ENCODE measurements at regions not wholly inside any gene's neighbourhood (a gene's known extent, or its start where the extent isn't known, plus 50 kb on each side); places are given as distances from the start of the nearest gene placed in this dataset.

DNA sequence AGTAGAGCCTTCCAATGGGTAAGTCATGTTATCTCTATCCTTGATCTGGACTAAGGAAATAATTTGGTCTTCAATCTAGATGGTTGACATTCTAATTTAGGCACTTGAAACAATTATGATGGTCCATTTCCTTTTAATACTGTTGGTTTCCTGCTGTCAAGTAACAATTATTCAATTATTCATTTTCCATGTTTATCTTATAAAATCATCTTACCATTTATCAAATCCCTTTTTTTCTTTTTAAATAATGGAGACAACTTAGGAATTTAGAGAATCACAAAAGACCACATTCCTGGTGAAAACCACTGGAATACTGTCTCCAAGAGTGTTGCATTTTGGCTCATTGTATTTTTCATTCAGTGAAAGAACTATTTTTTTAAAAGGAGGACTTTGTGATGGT, 148.7 kb upstream of the CTSO start (continued):
- TF ChIP-seq, protein P1, sequence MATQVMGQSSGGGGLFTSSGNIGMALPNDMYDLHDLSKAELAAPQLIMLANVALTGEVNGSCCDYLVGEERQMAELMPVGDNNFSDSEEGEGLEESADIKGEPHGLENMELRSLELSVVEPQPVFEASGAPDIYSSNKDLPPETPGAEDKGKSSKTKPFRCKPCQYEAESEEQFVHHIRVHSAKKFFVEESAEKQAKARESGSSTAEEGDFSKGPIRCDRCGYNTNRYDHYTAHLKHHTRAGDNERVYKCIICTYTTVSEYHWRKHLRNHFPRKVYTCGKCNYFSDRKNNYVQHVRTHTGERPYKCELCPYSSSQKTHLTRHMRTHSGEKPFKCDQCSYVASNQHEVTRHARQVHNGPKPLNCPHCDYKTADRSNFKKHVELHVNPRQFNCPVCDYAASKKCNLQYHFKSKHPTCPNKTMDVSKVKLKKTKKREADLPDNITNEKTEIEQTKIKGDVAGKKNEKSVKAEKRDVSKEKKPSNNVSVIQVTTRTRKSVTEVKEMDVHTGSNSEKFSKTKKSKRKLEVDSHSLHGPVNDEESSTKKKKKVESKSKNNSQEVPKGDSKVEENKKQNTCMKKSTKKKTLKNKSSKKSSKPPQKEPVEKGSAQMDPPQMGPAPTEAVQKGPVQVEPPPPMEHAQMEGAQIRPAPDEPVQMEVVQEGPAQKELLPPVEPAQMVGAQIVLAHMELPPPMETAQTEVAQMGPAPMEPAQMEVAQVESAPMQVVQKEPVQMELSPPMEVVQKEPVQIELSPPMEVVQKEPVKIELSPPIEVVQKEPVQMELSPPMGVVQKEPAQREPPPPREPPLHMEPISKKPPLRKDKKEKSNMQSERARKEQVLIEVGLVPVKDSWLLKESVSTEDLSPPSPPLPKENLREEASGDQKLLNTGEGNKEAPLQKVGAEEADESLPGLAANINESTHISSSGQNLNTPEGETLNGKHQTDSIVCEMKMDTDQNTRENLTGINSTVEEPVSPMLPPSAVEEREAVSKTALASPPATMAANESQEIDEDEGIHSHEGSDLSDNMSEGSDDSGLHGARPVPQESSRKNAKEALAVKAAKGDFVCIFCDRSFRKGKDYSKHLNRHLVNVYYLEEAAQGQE (IDR thresholded peaks at IDR 0.05) = no peak
- TF ChIP-seq, protein P2, sequence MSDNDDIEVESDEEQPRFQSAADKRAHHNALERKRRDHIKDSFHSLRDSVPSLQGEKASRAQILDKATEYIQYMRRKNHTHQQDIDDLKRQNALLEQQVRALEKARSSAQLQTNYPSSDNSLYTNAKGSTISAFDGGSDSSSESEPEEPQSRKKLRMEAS (IDR thresholded peaks at IDR 0.05) = no peak
- no peak for TF ChIP-seq MYC (IDR thresholded peaks at IDR 0.05; ENCODE audit: borderline replicate concordance, low read length)
- no peak for TF ChIP-seq KDM5A (IDR thresholded peaks at IDR 0.05)
- TF ChIP-seq, protein P3, sequence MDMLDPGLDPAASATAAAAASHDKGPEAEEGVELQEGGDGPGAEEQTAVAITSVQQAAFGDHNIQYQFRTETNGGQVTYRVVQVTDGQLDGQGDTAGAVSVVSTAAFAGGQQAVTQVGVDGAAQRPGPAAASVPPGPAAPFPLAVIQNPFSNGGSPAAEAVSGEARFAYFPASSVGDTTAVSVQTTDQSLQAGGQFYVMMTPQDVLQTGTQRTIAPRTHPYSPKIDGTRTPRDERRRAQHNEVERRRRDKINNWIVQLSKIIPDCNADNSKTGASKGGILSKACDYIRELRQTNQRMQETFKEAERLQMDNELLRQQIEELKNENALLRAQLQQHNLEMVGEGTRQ (IDR thresholded peaks at IDR 0.05) = no peak

DNA sequence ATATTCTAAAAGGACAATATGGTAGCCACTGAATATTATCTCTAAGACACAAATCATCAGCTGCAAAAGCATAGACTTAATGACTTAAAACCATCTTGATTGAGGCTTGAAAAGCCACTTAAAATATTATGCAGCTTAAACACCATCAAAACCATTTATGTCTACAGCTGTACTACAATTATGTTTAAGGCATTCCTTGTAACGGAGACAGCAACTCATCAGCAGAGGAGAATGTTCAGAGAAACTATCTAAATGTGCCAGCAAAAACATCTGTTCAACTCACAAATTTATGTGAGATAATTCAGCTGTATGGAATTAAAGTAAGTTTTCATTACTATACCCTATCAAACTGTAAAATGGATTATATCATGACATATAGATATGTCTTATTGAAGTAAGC, 147.9 kb upstream of the CTSO start:
- ATAC-seq (no peak), DNase-seq (ENCODE audit: low read depth in 1 of 2, low spot score in 1 of 2) (no peak), FAIRE-seq (no peak)
- TF ChIP-seq ZSCAN20 (CRISPR knock-in tag; IDR thresholded peaks at IDR 0.05) (no peak), ZNF302 (CRISPR knock-in tag; IDR thresholded peaks at IDR 0.05) (no peak), KDM1A (IDR thresholded peaks at IDR 0.05; ENCODE audit: low read depth) (no peak), HEYL (CRISPR knock-in tag; IDR thresholded peaks at IDR 0.05) (no peak), FOXS1 (CRISPR knock-in tag; IDR thresholded peaks at IDR 0.05) (no peak), FOSB (CRISPR knock-in tag; IDR thresholded peaks at IDR 0.05) (no peak)
- H3K4me2 ChIP-seq = no peak overlapping the region
- H3K27ac ChIP-seq = no peak overlapping the region
- ChIA-PET POLR2A (no interaction called here), CTCF (no interaction called here)
- H3K4me3 ChIP-seq = no peak overlapping the region
- WGBS (ENCODE audit: missing lambda C conversion rate) = 60% methylated on average over 1 of the region's 1 CpG
- no peaks in the 10 kb centered on the region for H3K9me3 ChIP-seq
- no peaks in the 10 kb centered on the region for H3K4me1 ChIP-seq

DNA sequence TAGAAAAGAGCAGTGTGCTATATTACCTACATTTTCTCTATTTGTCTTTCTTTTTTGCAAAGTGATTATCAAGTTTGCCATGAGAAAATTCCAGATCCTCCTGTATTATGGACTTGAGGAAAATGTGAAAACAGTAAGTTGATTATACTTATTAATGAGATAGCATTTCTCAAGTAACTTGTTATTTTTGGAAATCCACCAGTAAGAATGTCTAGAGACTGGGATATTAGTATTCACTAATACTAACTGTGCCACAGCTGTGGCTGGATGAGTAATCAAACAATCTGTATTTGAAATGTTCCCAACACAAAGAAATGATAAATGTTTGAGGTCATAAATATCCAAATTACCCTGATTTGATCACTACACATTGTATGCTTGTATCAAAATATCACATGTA, 147.0 kb upstream of the CTSO start:
- H3K4me1 ChIP-seq = no peaks in the 10 kb centered on the region
- no peaks in the 10 kb centered on the region for H3K9me3 ChIP-seq
- TF ChIP-seq POLR2A (IDR thresholded peaks at IDR 0.05; ENCODE audit: low read length) (no peak), FOSL2 (IDR thresholded peaks at IDR 0.05) (no peak), FOSL2 (CRISPR knock-in tag; IDR thresholded peaks at IDR 0.05) (no peak), GATA3 (IDR thresholded peaks at IDR 0.05; ENCODE audit: borderline replicate concordance) (no peak), HDAC2 (IDR thresholded peaks at IDR 0.05) (no peak), TP53 (CRISPR knock-in tag; IDR thresholded peaks at IDR 0.05) (no peak), HOXA7 (CRISPR knock-in tag; IDR thresholded peaks at IDR 0.05) (no peak), RCOR1 (IDR thresholded peaks at IDR 0.05; ENCODE audit: low read depth, low read length) (no peak)
- TF ChIP-seq, protein P4, sequence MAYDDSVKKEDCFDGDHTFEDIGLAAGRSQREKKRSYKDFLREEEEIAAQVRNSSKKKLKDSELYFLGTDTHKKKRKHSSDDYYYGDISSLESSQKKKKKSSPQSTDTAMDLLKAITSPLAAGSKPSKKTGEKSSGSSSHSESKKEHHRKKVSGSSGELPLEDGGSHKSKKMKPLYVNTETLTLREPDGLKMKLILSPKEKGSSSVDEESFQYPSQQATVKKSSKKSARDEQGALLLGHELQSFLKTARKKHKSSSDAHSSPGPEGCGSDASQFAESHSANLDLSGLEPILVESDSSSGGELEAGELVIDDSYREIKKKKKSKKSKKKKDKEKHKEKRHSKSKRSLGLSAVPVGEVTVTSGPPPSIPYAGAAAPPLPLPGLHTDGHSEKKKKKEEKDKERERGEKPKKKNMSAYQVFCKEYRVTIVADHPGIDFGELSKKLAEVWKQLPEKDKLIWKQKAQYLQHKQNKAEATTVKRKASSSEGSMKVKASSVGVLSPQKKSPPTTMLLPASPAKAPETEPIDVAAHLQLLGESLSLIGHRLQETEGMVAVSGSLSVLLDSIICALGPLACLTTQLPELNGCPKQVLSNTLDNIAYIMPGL (CRISPR knock-in tag; IDR thresholded peaks at IDR 0.05; ENCODE audit: borderline replicate concordance) = no peak
- TF ChIP-seq, protein P5, sequence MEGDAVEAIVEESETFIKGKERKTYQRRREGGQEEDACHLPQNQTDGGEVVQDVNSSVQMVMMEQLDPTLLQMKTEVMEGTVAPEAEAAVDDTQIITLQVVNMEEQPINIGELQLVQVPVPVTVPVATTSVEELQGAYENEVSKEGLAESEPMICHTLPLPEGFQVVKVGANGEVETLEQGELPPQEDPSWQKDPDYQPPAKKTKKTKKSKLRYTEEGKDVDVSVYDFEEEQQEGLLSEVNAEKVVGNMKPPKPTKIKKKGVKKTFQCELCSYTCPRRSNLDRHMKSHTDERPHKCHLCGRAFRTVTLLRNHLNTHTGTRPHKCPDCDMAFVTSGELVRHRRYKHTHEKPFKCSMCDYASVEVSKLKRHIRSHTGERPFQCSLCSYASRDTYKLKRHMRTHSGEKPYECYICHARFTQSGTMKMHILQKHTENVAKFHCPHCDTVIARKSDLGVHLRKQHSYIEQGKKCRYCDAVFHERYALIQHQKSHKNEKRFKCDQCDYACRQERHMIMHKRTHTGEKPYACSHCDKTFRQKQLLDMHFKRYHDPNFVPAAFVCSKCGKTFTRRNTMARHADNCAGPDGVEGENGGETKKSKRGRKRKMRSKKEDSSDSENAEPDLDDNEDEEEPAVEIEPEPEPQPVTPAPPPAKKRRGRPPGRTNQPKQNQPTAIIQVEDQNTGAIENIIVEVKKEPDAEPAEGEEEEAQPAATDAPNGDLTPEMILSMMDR (IDR thresholded peaks at IDR 0.05) = no peak
- TF ChIP-seq, protein P6, sequence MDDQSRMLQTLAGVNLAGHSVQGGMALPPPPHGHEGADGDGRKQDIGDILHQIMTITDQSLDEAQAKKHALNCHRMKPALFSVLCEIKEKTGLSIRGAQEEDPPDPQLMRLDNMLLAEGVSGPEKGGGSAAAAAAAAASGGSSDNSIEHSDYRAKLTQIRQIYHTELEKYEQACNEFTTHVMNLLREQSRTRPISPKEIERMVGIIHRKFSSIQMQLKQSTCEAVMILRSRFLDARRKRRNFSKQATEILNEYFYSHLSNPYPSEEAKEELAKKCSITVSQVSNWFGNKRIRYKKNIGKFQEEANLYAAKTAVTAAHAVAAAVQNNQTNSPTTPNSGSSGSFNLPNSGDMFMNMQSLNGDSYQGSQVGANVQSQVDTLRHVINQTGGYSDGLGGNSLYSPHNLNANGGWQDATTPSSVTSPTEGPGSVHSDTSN (IDR thresholded peaks at IDR 0.05) = no peak
- CTCF ChIA-PET = no interaction called here
- FAIRE-seq (no peak), DNase-seq (ENCODE audit: low read depth in 1 of 2, low spot score in 1 of 2) (no peak), ATAC-seq (no peak)
- H3K27ac ChIP-seq = no peak overlapping the region
- POLR2A ChIA-PET = no interaction called here
- no peak overlapping the region for H3K4me3 ChIP-seq
- H3K4me2 ChIP-seq = no peak overlapping the region

Measured in A549 (cell line).